Activated CD8-positive, alpha-beta memory T cell treated with anti-CD3 and anti-CD28 coated beads, Interleukin-2, amount 50 U/mL, for 4 hours (primary cell): ENCODE measurements at regions not wholly inside any gene's neighbourhood (a gene's known extent, or its start where the extent isn't known, plus 50 kb on each side); places are given as distances from the start of the nearest gene placed in this dataset.

ENCODE experiments used
- DNase-seq: peaks from one replicate; pipeline ENCODE4 v3.0.0-alpha.2; 2020

GRCh38 chr2:22887845-22888244 lies 497.1 kb upstream of the KLHL29 start:
- no peak for DNase-seq

DNA sequence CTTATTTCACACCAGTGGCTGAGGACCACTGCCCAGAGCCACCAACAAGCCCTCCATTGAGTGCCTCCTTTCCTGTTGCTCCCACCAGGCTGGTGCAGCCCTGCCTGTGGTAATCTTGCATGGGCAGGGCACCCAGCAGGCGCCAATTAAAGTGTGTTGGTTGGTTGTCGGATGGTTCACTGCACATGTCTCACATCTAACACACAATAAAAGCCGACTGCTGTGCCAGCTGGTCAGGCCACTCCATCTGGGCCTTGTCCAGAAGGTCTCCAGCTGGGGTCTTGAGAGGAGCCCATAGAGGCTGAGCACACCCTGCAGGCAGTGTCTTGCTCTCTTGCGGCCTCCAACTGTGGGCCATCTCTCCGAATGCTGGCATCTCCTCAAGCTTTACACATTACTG lies 494.8 kb upstream of the KLHL29 start:
- no peak for DNase-seq

GRCh38 chr2:22893761-22894517 lies 491.0 kb upstream of the KLHL29 start:
- no peak for DNase-seq

GRCh38 chr2:22894761-22895160 lies 490.2 kb upstream of the KLHL29 start:
- no peak for DNase-seq

DNA sequence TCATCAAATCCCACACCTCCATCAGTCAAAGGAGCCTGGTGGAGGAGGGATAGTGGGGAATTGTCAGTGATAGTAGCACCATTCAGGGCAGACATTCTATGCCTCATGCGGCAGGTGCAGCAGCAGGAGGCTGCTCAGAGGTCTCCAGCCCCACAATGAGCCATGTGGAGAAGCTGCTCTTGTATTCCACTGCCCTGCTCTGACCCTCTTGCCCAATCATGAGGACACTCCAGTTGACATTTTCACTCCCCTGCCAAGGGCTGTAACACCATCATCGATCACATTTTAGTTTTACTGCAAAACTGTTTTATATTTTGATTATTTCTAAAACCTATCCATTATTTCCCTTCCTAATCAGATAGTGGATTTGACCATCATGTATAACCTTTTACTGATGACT lies 487.6 kb upstream of the KLHL29 start:
- DNase-seq: no peak

DNA sequence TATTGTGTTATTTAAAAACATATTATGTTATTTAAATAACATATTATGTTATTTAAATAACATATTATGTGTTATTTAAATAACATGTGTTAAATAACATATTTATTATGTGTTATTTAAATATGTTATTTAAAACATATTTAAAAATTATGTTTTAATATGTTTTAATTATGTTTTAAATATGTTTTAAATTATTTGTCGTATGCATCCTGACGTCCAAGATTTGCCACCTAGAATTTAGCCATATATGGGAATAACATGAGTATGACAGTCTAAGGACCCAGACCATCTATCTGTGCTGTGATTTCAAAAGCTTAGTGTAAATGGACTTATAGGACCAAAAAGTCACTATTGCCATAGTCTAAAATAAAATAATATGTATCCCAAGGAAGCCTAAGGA lies 484.3 kb upstream of the KLHL29 start:
- no peak for DNase-seq

GRCh38 chr2:22901471-22902179 lies 483.4 kb upstream of the KLHL29 start:
- DNase-seq: no peak

GRCh38 chr2:22902180-22902550 lies 482.8 kb upstream of the KLHL29 start:
- DNase-seq: no peak

- DNase-seq: no peak
Measured at GRCh38 chr2:22902662-22903165, 482.3 kb upstream of the KLHL29 start.

DNA sequence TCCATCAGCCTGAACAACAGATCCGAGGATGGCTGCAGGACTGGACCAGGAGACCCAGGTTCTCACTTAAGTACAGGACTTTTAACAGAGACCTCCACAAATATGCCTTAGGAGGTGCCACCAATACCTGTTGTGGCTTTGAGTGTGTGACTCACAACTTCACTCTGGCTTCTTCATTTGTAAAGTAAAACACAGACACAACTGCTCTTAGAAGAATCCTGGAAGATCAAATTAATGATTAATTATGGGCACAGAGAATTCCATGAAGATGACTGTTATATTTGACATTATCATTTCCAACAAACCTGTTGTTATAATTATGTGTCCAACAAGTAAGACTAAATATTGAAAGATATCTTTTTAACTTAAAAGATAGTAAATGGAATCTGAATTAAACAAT lies 481.4 kb upstream of the KLHL29 start:
- DNase-seq: no peak

GRCh38 chr2:22904126-22904684 lies 480.8 kb upstream of the KLHL29 start:
- no peak for DNase-seq

- no peak for DNase-seq
Measured at GRCh38 chr2:22907330-22907729, 477.6 kb upstream of the KLHL29 start.

DNA sequence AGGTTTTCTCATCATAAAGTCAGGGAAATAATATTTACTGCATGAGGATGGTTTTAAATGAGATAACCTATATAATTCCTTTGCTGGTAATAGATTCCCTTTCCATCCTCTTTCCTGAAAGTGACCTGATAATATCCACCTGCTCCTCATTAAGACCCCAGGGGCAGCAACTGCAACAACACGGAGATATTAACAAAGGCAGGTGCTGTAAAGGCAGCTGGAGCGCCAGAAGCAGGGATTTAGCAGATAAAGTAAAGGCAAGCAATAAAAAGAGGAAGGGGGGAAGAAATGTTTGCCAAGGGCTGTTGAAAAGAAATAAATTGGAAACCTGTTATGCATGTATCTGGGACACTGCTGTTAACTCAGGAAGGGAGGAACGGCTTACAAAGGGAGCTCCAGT lies 472.6 kb upstream of the KLHL29 start:
- DNase-seq: no peak

GRCh38 chr2:22929998-22930397 lies 455.0 kb upstream of the KLHL29 start:
- no peak for DNase-seq

GRCh38 chr2:22930781-22931180 lies 454.2 kb upstream of the KLHL29 start:
- DNase-seq: no peak

GRCh38 chr2:22932288-22932687 lies 452.7 kb upstream of the KLHL29 start:
- no peak for DNase-seq

- no peak for DNase-seq
Measured at GRCh38 chr2:22934747-22935146, 450.2 kb upstream of the KLHL29 start.

- DNase-seq: no peak
Measured at GRCh38 chr2:22942441-22942840, 442.5 kb upstream of the KLHL29 start.

DNA sequence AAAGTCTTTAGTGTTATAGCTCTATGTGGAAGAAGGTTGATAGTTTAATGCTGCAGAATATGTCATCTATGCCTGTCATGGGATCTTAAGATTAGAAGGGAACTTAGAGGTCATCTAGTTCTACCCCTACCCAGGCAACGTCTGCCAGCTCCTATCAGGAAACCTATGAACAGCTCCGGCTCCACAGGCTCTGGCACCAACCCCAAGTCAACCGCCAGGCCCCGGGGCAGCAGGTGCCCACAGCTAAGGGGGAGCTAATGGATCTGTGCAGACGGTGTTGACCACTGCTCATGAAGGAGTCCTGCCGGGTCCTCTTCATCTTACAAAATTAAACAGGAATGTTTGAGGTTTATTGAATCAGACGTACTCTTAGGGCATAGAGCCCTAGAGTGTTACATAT lies 440.8 kb upstream of the KLHL29 start:
- DNase-seq: no peak

DNA sequence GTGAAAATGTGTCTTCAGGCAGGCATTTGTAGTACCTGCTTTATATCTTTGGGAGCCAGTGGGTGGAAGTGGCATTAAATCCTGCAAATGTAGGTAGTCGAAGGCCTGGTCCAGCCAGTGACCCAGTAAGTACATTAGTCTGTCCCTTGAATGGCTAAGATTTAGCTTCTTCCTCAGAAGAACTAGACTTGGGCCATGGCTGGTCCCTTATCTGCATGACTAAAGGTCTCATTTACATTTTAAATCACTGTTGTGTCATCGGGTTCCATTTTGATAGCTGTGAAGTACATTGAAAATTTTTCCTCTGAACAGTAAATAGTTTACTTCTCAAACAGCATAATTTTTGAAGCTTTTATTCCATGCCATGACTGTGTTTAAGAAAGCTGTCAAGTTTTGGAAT lies 438.4 kb upstream of the KLHL29 start:
- DNase-seq: no peak

- DNase-seq: no peak
Measured at GRCh38 chr2:22947741-22948140, 437.2 kb upstream of the KLHL29 start.

DNA sequence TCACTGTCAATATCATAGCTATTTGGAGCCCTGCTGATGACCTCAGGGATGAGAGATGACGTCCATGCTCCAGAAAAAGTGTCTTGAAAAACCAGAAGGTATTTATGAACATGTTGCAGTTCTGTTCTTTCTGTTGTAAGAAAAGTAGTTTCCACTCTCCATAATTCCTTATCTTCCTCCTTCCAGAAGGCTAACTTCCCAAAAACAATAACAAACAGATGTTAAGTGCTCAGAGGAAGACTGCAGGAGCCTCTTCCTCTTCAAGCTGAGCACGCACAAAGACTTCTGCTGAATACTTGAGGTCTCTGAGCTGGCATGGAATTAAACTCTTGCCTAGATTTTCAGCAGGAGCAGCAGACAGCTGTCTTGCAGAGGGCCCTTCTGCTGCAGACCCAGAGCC lies 434.5 kb upstream of the KLHL29 start:
- no peak for DNase-seq

DNA sequence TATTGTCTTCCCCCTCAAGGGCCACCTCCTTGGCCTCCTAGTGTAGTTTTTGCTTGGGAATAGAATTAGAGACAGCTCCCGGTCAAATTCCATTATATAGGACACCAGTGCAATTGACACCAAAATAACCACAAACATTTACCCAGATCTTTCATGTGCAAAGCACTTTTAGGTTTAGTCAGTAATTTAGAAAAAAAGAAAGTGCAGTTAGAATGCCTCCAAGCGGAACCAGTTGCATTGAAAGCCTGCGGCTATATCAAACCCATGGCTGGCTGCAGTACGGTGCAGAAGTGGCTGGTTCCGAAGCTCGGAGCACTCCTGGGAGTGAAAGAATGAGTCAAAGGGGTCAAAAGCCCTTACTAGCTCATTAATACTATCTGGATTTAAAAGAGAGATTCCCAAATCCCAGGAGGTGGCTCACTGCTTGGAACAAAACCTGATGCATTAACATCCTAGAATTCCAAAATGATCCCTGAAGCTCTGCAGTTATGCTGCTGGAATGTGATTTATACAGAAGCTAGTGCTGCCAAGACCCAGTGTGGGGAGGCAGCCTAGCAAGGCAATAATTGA lies 432.2 kb upstream of the KLHL29 start:
- no peak for DNase-seq

DNA sequence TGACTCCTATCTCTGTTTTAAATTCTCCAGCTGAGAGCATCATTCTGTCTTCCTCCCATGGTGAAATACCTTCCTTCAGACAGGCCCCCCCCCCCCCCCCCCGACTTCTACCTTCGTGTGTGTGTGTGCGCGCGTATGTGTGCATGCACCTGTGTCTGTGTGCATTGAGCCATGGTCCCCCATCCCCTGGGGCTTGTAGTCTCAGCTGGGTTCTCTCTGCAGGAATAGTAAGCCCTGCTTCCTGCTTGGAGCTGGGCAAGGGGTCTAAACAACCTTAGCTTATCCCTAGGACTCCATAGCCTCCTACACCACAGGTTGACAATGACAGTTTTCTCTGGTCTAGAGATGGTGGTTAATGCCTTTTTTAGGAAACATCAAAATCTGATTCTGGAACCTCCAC lies 427.5 kb upstream of the KLHL29 start:
- no peak for DNase-seq
